ENCODE measurements at regions not wholly inside any gene's neighbourhood (a gene's known extent, or its start where the extent isn't known, plus 50 kb on each side); places are given as distances from the start of the nearest gene placed in this dataset.

- intact Hi-C loops (cut with DNase I): loop anchor here in 1 of 2 donors (10.0 kb wide), 1 partner anchor 57 kb away; the partner anchor contains the start of gene BOC
Observed at GRCh38 chr3:113157408-113158030, 53.8 kb upstream of the BOC start.

GRCh38 chr3:113158171-113158570, 53.2 kb upstream of the BOC start:
- no peak for DNase-seq (ENCODE audit: low spot score)
- intact Hi-C loops (cut with DNase I): loop anchor here in 1 of 2 donors (10.0 kb wide), 1 partner anchor 57 kb away; the partner anchor contains the start of gene BOC

More at GRCh38 chr3:113157408-113158030, 53.8 kb upstream of the BOC start:
- DNase-seq (ENCODE audit: low spot score): peak; percentile 86
